H9 (cell line): ENCODE measurements at regions not wholly inside any gene's neighbourhood (a gene's known extent, or its start where the extent isn't known, plus 50 kb on each side); places are given as distances from the start of the nearest gene placed in this dataset.

Source experiments
- DNase-seq: peaks from one replicate; pipeline ENCODE4 v3.0.0-alpha.2; 2017
- H2AFZ ChIP-seq: one replicate; pipeline ENCODE4 v1.6.1; 2013; ENCODE audit warnings: mild to moderate bottlenecking, low read length, control low read depth, moderate library complexity
- H2AK5ac ChIP-seq: 2 replicates; pipeline ENCODE4 v1.6.1; 2013; ENCODE audit warnings: low read length, control low read depth, mixed read lengths; ENCODE audit not compliant: insufficient read length
- H2BK120ac ChIP-seq: one replicate; pipeline ENCODE4 v1.6.1; 2013; ENCODE audit warnings: low read depth, mild to moderate bottlenecking, low read length, control low read depth, inconsistent platforms; ENCODE audit not compliant: poor library complexity, severe bottlenecking
- H2BK12ac ChIP-seq: 2 replicates; pipeline ENCODE4 v1.6.1; 2013; ENCODE audit warnings: low read length, control low read depth, mixed read lengths, low read depth; ENCODE audit not compliant: insufficient read length
- H2BK15ac ChIP-seq: 2 replicates; pipeline ENCODE4 v1.6.1; 2013; ENCODE audit warnings: low read depth, low read length, control low read depth
- H2BK20ac ChIP-seq: one replicate; pipeline ENCODE4 v1.6.1; 2013; ENCODE audit warnings: low read depth, mild to moderate bottlenecking, low read length, control low read depth, inconsistent platforms; ENCODE audit not compliant: poor library complexity, severe bottlenecking
- H2BK5ac ChIP-seq: 2 replicates; pipeline ENCODE4 v1.6.1; 2013; ENCODE audit warnings: low read length, control low read depth, mixed read lengths; ENCODE audit not compliant: insufficient read length
- H3K14ac ChIP-seq: 2 replicates; pipeline ENCODE4 v1.6.1; 2013; ENCODE audit warnings: low read length, control low read depth; ENCODE audit not compliant: insufficient read depth
- H3K18ac ChIP-seq: 2 replicates; pipeline ENCODE4 v1.6.1; 2013; ENCODE audit warnings: low read depth, mild to moderate bottlenecking, mixed read lengths, low read length, control low read depth; ENCODE audit not compliant: insufficient read length
- H3K23ac ChIP-seq: 2 replicates; pipeline ENCODE4 v1.6.1; 2013; ENCODE audit warnings: low read length, control low read depth, mixed read lengths, low read depth; ENCODE audit not compliant: insufficient read length
- H3K23me2 ChIP-seq: 2 replicates; pipeline ENCODE4 v1.6.1; 2013; ENCODE audit warnings: low read depth, mild to moderate bottlenecking, mixed read lengths, low read length, control low read depth; ENCODE audit not compliant: insufficient read length, poor library complexity, severe bottlenecking
- H3K27ac ChIP-seq: 2 replicates; pipeline ENCODE4 v1.5.1; 2013; ENCODE audit warnings: low read length, control low read depth, mixed read lengths, low read depth; ENCODE audit not compliant: insufficient read length
- H3K27me3 ChIP-seq: 2 replicates; pipeline ENCODE4 v1.6.1; 2013; ENCODE audit warnings: low read length, control low read depth, inconsistent platforms; ENCODE audit not compliant: insufficient read depth
- H3K4ac ChIP-seq: 2 replicates; pipeline ENCODE4 v1.6.1; 2013; ENCODE audit warnings: low read depth, mild to moderate bottlenecking, control low read depth, inconsistent platforms, low read length, moderate library complexity
- H3K4me1 ChIP-seq: 2 replicates; pipeline ENCODE4 v1.6.1; 2013; ENCODE audit warnings: low read length, control low read depth, inconsistent platforms; ENCODE audit not compliant: insufficient read depth
- H3K4me2 ChIP-seq: 2 replicates; pipeline ENCODE4 v1.6.1; 2013; ENCODE audit warnings: low read length, control low read depth, mixed read lengths; ENCODE audit not compliant: insufficient read length, insufficient read depth
- H3K56ac ChIP-seq: 2 replicates; pipeline ENCODE4 v1.6.1; 2013; ENCODE audit warnings: low read depth, mild to moderate bottlenecking, mixed read lengths, low read length, control low read depth; ENCODE audit not compliant: insufficient read length
- H3K79me1 ChIP-seq: 2 replicates; pipeline ENCODE4 v1.6.1; 2013; ENCODE audit warnings: low read depth, mild to moderate bottlenecking, moderate library complexity, low read length, control low read depth, inconsistent platforms; ENCODE audit not compliant: insufficient read depth, poor library complexity, severe bottlenecking
- H3K79me2 ChIP-seq: 2 replicates; pipeline ENCODE4 v1.6.1; 2013; ENCODE audit warnings: low read length, control low read depth, inconsistent platforms; ENCODE audit not compliant: insufficient read depth
- H3K9ac ChIP-seq: 2 replicates; pipeline ENCODE4 v1.6.1; 2013; ENCODE audit warnings: low read length, control low read depth, mixed read lengths; ENCODE audit not compliant: insufficient read length; ENCODE audit errors: extremely low read depth
- H3K9me3 ChIP-seq: one replicate; pipeline ENCODE4 v1.6.1; 2013; ENCODE audit warnings: low read depth, low read length, inconsistent platforms; ENCODE audit not compliant: control insufficient read depth
- H3T11ph ChIP-seq: one replicate; pipeline ENCODE4 v1.6.1; 2013; ENCODE audit warnings: mild to moderate bottlenecking, low read length, control low read depth, inconsistent platforms
- H4K20me1 ChIP-seq: one replicate; pipeline ENCODE4 v1.6.1; 2013; ENCODE audit not compliant: control insufficient read depth, insufficient read length, insufficient read depth
- H4K5ac ChIP-seq: 2 replicates; pipeline ENCODE4 v1.6.1; 2013; ENCODE audit warnings: low read depth, mild to moderate bottlenecking, mixed read lengths, low read length, control low read depth; ENCODE audit not compliant: insufficient read length
- H4K8ac ChIP-seq: replicated peaks from 2 replicates; pipeline ENCODE4 v1.6.1; 2013; ENCODE audit warnings: low read length, control low read depth, mixed read lengths, low read depth; ENCODE audit not compliant: insufficient read length
- H4K91ac ChIP-seq: 2 replicates; pipeline ENCODE4 v1.6.1; 2013; ENCODE audit warnings: low read depth, mild to moderate bottlenecking, moderate library complexity, mixed read lengths, low read length, control low read depth; ENCODE audit not compliant: insufficient read length
- H3K27ac Mint-ChIP-seq, 3 experiments: 2 replicates in 2 of 3; 3 replicates in 1 of 3; pipeline ENCODE4 v1.8.0; 2020 to 2021; ENCODE audit warnings: mixed read lengths in 3 of 3, mild to moderate bottlenecking in 1 of 3, moderate library complexity in 1 of 3
- H3K27me3 Mint-ChIP-seq: 2 replicates; pipeline ENCODE4 v1.8.0; 2021; ENCODE audit warnings: low read depth, mild to moderate bottlenecking, moderate library complexity, mixed read lengths
- H3K36me3 Mint-ChIP-seq, 3 experiments: 2 replicates in 2 of 3; 3 replicates in 1 of 3; pipeline ENCODE4 v1.8.0; 2020 to 2021; ENCODE audit warnings: low read depth in 3 of 3, mixed read lengths in 3 of 3; ENCODE audit not compliant: insufficient read depth in 1 of 3
- H3K4me1 Mint-ChIP-seq, 2 experiments: 2 replicates each; pipeline ENCODE4 v1.8.0; 2020; ENCODE audit warnings: mixed read lengths in 2 of 2
- H3K4me3 Mint-ChIP-seq, 2 experiments: 2 replicates in 1 of 2; 3 replicates in 1 of 2; pipeline ENCODE4 v1.8.0; 2020 to 2021; ENCODE audit warnings: mild to moderate bottlenecking in 2 of 2, mixed read lengths in 2 of 2, moderate library complexity in 1 of 2
- H3K9me3 Mint-ChIP-seq, 2 experiments: 2 replicates in 1 of 2; 3 replicates in 1 of 2; pipeline ENCODE4 v1.8.0; 2020; ENCODE audit warnings: mild to moderate bottlenecking in 2 of 2, mixed read lengths in 2 of 2, moderate library complexity in 1 of 2
- WGBS: extraction: QIAGEN DNeasy Blood & Tissue Kit; methylation state at CpG from one replicate; pipeline ENCODE4 v1.1.7; 2013; ENCODE audit warnings: missing lambda C conversion rate, low lambda C conversion rate, mixed read lengths; ENCODE audit not compliant: insufficient read length; ENCODE audit errors: extremely low coverage; 5-methylcytosine and 5-hydroxymethylcytosine counted together
- TF ChIP-seq, protein P1 (sequence below): fragments of 200-600 bp; sonication (generic); conservative IDR thresholded peaks from 3 replicates; pipeline ENCODE4 v1.8.0; 2021; ENCODE audit warnings: antibody characterized with exemption, mild to moderate bottlenecking

DNA sequence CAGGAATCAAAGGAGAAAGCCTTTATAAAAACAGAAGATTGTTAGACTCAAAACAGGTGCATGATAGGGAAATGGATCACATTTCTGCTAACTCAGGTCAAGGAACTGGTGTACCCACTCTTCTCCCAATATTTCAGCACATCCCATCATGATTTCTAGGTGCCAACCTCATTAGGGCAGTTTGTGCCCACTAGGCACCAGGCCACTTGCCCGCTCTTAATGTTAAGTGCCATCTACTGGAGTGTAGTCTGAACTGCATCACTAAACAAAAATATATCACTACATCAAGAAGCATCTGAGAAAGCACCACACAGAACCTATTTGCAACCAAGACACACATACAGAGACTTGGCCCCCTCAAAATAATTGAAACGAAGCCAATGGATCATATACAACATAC, 140.4 kb upstream of the GRID2 start:
- no peak overlapping the region for H3K56ac ChIP-seq
- Mint-ChIP-seq H3K27ac (no peak overlapping the region), H3K9me3 (peaks cover 33 to 43% of the 10 kb centered on the region in 2 experiments), H3K4me3 (no peak overlapping the region), H3K27me3 (no peaks in the 10 kb centered on the region; the same call in 1 of the 2 replicates), H3K4me1 (peaks cover 4 to 6% of the 10 kb centered on the region in 2 experiments; a peak in 3 of 4 replicates), H3K36me3 (peaks cover 9 to 50% (median 18%) of the 10 kb centered on the region in 3 experiments)
- H3K9ac ChIP-seq: no peak overlapping the region
- H2BK15ac ChIP-seq: no peak overlapping the region
- no peaks in the 10 kb centered on the region for H3K4me1 ChIP-seq
- DNase-seq: no peak
- no peak overlapping the region for H2AK5ac ChIP-seq
- no peak overlapping the region for H3K23ac ChIP-seq
- no peaks in the 10 kb centered on the region for H3K9me3 ChIP-seq
- no peak overlapping the region for H2AFZ ChIP-seq
- H2BK5ac ChIP-seq: no peak overlapping the region
- WGBS: no CpG with 5 or more reads among the region's 2 CpGs
- no peak overlapping the region for H3K27ac ChIP-seq
- H3T11ph ChIP-seq: no peak overlapping the region
- no peaks in the 10 kb centered on the region for H3K79me1 ChIP-seq
- H4K5ac ChIP-seq: no peak overlapping the region
- TF ChIP-seq, protein P1, sequence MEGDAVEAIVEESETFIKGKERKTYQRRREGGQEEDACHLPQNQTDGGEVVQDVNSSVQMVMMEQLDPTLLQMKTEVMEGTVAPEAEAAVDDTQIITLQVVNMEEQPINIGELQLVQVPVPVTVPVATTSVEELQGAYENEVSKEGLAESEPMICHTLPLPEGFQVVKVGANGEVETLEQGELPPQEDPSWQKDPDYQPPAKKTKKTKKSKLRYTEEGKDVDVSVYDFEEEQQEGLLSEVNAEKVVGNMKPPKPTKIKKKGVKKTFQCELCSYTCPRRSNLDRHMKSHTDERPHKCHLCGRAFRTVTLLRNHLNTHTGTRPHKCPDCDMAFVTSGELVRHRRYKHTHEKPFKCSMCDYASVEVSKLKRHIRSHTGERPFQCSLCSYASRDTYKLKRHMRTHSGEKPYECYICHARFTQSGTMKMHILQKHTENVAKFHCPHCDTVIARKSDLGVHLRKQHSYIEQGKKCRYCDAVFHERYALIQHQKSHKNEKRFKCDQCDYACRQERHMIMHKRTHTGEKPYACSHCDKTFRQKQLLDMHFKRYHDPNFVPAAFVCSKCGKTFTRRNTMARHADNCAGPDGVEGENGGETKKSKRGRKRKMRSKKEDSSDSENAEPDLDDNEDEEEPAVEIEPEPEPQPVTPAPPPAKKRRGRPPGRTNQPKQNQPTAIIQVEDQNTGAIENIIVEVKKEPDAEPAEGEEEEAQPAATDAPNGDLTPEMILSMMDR: peak; percentile 62; the same call in 2 of the 3 replicates
- no peaks in the 10 kb centered on the region for H4K20me1 ChIP-seq
- no peak overlapping the region for H2BK12ac ChIP-seq
- no peak overlapping the region for H3K4me2 ChIP-seq
- H3K23me2 ChIP-seq: no peaks in the 10 kb centered on the region
- no peak overlapping the region for H3K18ac ChIP-seq
- H3K14ac ChIP-seq: no peak overlapping the region
- no peak overlapping the region for H4K91ac ChIP-seq
- H2BK20ac ChIP-seq: no peak overlapping the region
- no peaks in the 10 kb centered on the region for H3K79me2 ChIP-seq
- H2BK120ac ChIP-seq: no peak overlapping the region
- H3K27me3 ChIP-seq: no peaks in the 10 kb centered on the region
- no peak overlapping the region for H4K8ac ChIP-seq
- no peak overlapping the region for H3K4ac ChIP-seq
